Hepatocyte (in vitro differentiated cells): ENCODE measurements at regions not wholly inside any gene's neighbourhood (a gene's known extent, or its start where the extent isn't known, plus 50 kb on each side); places are given as distances from the start of the nearest gene placed in this dataset.

Experiments
- CTCF ChIP-seq: fragments of 200-600 bp; sonication (generic); IDR thresholded peaks from 2 replicates; pipeline ENCODE4 v1.5.1; 2016; ENCODE audit warnings: antibody characterized with exemption, mild to moderate bottlenecking; ENCODE audit not compliant: poor library complexity
- EZH2phosphoT487 ChIP-seq: fragments of 200-600 bp; sonication (generic); IDR thresholded peaks from one replicate; pipeline ENCODE4 v1.6.1; 2018; ENCODE audit warnings: antibody characterized with exemption, mild to moderate bottlenecking, low read depth, moderate library complexity; ENCODE audit not compliant: unreplicated experiment, severe bottlenecking

GRCh38 chr3:81045246-81045645 is 716.2 kb downstream of the GBE1 start:
- TF ChIP-seq CTCF (no peak), EZH2phosphoT487 (no peak)
